Fibroblast of lung (primary cell): ENCODE measurements at regions not wholly inside any gene's neighbourhood (a gene's known extent, or its start where the extent isn't known, plus 50 kb on each side); places are given as distances from the start of the nearest gene placed in this dataset.

Source experiments
- DNase-seq, 2 donors: peaks; one replicate each; pipeline versions ENCODE4 v3.0.0 to v3.0.0-alpha.2; 2010; ENCODE audit warnings: low read depth in 2 of 2
- H2AFZ ChIP-seq: 2 replicates; pipeline ENCODE4 v1.5.1; 2012; ENCODE audit warnings: low read length, control low read depth, inconsistent platforms
- H3K27ac ChIP-seq: 2 replicates; pipeline ENCODE4 v1.5.1; 2011; ENCODE audit warnings: low read length, control low read depth; ENCODE audit not compliant: insufficient read depth
- H3K27me3 ChIP-seq: 2 replicates; pipeline ENCODE4 v1.5.1; 2011; ENCODE audit warnings: mild to moderate bottlenecking, low read length; ENCODE audit not compliant: control insufficient read depth, insufficient read depth
- H3K36me3 ChIP-seq: 2 replicates; pipeline ENCODE4 v1.5.1; 2011; ENCODE audit warnings: low read length; ENCODE audit not compliant: control insufficient read depth, insufficient read depth
- H3K4me1 ChIP-seq: 2 replicates; pipeline ENCODE4 v1.5.1; 2011; ENCODE audit warnings: low read length; ENCODE audit not compliant: control insufficient read depth, insufficient read depth; ENCODE audit errors: extremely low read depth
- H3K4me2 ChIP-seq: 2 replicates; pipeline ENCODE4 v1.5.1; 2011; ENCODE audit warnings: low read length, control low read depth; ENCODE audit not compliant: insufficient read depth; ENCODE audit errors: extremely low read depth
- H3K4me3 ChIP-seq, 4 experiments: fragments of 200-600 bp in 1 of 4; sonication (generic) in 1 of 4; replicated peaks in 1 of 4; 2 replicates each; pipeline ENCODE4 v1.5.1; 2011 to 2016; ENCODE audit warnings: low read length in 4 of 4, low read depth in 3 of 4, mild to moderate bottlenecking in 3 of 4, control low read depth in 2 of 4, inconsistent platforms in 1 of 4, mixed read lengths in 1 of 4; ENCODE audit not compliant: insufficient read depth in 1 of 4; ENCODE audit errors: control extremely low read depth in 1 of 4
- H3K79me2 ChIP-seq: 2 replicates; pipeline ENCODE4 v1.5.1; 2012; ENCODE audit warnings: mild to moderate bottlenecking, low read length, inconsistent platforms; ENCODE audit not compliant: control insufficient read depth, insufficient read depth
- H3K9ac ChIP-seq: 2 replicates; pipeline ENCODE4 v1.5.1; 2011; ENCODE audit warnings: mild to moderate bottlenecking, low read length, control low read depth; ENCODE audit not compliant: insufficient read depth
- H3K9me3 ChIP-seq: 2 replicates; pipeline ENCODE4 v1.5.1; 2012; ENCODE audit warnings: low read depth, low read length; ENCODE audit not compliant: control insufficient read depth, insufficient read depth
- H4K20me1 ChIP-seq: 2 replicates; pipeline ENCODE4 v1.5.1; 2011; ENCODE audit warnings: low read length; ENCODE audit not compliant: control insufficient read depth, insufficient read depth; ENCODE audit errors: extremely low read depth
- CTCF ChIP-seq, 2 donors: IDR thresholded peaks in 1 of 2; conservative IDR thresholded peaks in 1 of 2; 1 replicate in 1 of 2; 2 replicates in 1 of 2; pipeline ENCODE4 v1.5.1; 2011 to 2012; ENCODE audit warnings: low read length in 2 of 2, control low read depth in 1 of 2, inconsistent platforms in 1 of 2, low read depth in 1 of 2, mild to moderate bottlenecking in 1 of 2
- EZH2 ChIP-seq: IDR thresholded peaks from 2 replicates; pipeline ENCODE4 v1.5.1; 2012; ENCODE audit warnings: low read length, control low read depth, mild to moderate bottlenecking; ENCODE audit errors: missing control alignments

GRCh38 chr14:97993508-97994019 lies 1196.4 kb downstream of the VRK1 start:
- Histone ChIP-seq H3K4me1 (no peaks in the 10 kb centered on the region), H3K9ac (no peak overlapping the region), H3K4me2 (no peak overlapping the region), H3K36me3 (no peaks in the 10 kb centered on the region), H3K27me3 (no peaks in the 10 kb centered on the region), H3K27ac (no peak overlapping the region), H3K9me3 (no peaks in the 10 kb centered on the region), H3K79me2 (no peaks in the 10 kb centered on the region), H2AFZ (no peak overlapping the region), H3K4me3 (no peak overlapping the region), H4K20me1 (no peaks in the 10 kb centered on the region)
- TF ChIP-seq EZH2 (no peak), CTCF (conservative IDR thresholded peaks at IDR 0.05 in 1 of 2, IDR thresholded peaks at IDR 0.05 in 1 of 2; ENCODE audit: low read depth in 1 of 2, low read length in 2 of 2) (no peak)
- DNase-seq = no peak

GRCh38 chr14:97994020-97994531 lies 1196.9 kb downstream of the VRK1 start:
- H3K4me3 ChIP-seq = no peak overlapping the region
- H3K4me1 ChIP-seq = no peaks in the 10 kb centered on the region
- no peaks in the 10 kb centered on the region for H3K9me3 ChIP-seq
- H3K27me3 ChIP-seq = no peaks in the 10 kb centered on the region
- no peak overlapping the region for H3K27ac ChIP-seq
- no peak overlapping the region for H2AFZ ChIP-seq
- H3K36me3 ChIP-seq = no peaks in the 10 kb centered on the region
- H3K4me2 ChIP-seq = no peak overlapping the region
- TF ChIP-seq EZH2 = no peak
- TF ChIP-seq CTCF (conservative IDR thresholded peaks at IDR 0.05 in 1 of 2, IDR thresholded peaks at IDR 0.05 in 1 of 2; ENCODE audit: low read depth in 1 of 2, low read length in 2 of 2) = no peak
- H3K79me2 ChIP-seq = no peaks in the 10 kb centered on the region
- H3K9ac ChIP-seq = no peak overlapping the region
- DNase-seq = no peak
- no peaks in the 10 kb centered on the region for H4K20me1 ChIP-seq

GRCh38 chr14:97995038-97995437 lies 1197.9 kb downstream of the VRK1 start:
- Histone ChIP-seq H2AFZ (no peak overlapping the region), H4K20me1 (no peaks in the 10 kb centered on the region), H3K27me3 (no peaks in the 10 kb centered on the region), H3K4me3 (no peak overlapping the region), H3K36me3 (no peaks in the 10 kb centered on the region), H3K4me1 (no peaks in the 10 kb centered on the region), H3K9ac (no peak overlapping the region), H3K27ac (no peak overlapping the region), H3K4me2 (no peak overlapping the region), H3K79me2 (no peaks in the 10 kb centered on the region), H3K9me3 (no peaks in the 10 kb centered on the region)
- no peak for TF ChIP-seq CTCF (conservative IDR thresholded peaks at IDR 0.05 in 1 of 2, IDR thresholded peaks at IDR 0.05 in 1 of 2; ENCODE audit: low read depth in 1 of 2, low read length in 2 of 2)
- no peak for TF ChIP-seq EZH2
- DNase-seq = no peak
